Mesenchymal stem cell (in vitro differentiated cells and primary cell): ENCODE measurements at regions not wholly inside any gene's neighbourhood (a gene's known extent, or its start where the extent isn't known, plus 50 kb on each side); places are given as distances from the start of the nearest gene placed in this dataset.
A peak's percentile ranks its signal among the peaks of the same experiment; 100 is the strongest.

Experiments used
- DNase-seq: peaks from one replicate; pipeline ENCODE4 v3.0.0-alpha.2; 2013
- H2AFZ ChIP-seq: one replicate; pipeline ENCODE4 v1.6.1; 2013; ENCODE audit warnings: low read depth, mild to moderate bottlenecking, control low read depth, inconsistent platforms, low read length, moderate library complexity
- H2AK5ac ChIP-seq: 2 replicates; pipeline ENCODE4 v1.6.1; 2013; ENCODE audit warnings: low read length, moderate library complexity, mild to moderate bottlenecking, inconsistent platforms; ENCODE audit not compliant: severe bottlenecking
- H2BK120ac ChIP-seq: one replicate; pipeline ENCODE4 v1.6.1; 2013; ENCODE audit warnings: low read depth, mild to moderate bottlenecking, inconsistent platforms, low read length, moderate library complexity
- H2BK12ac ChIP-seq, 2 experiments: one replicate each; pipeline ENCODE4 v1.6.1; 2013; ENCODE audit warnings: inconsistent platforms in 2 of 2, low read length in 2 of 2, mild to moderate bottlenecking in 2 of 2, moderate library complexity in 2 of 2, control low read depth in 1 of 2
- H2BK15ac ChIP-seq: one replicate; pipeline ENCODE4 v1.6.1; 2013; ENCODE audit warnings: mild to moderate bottlenecking, low read depth, inconsistent platforms; ENCODE audit not compliant: poor library complexity, severe bottlenecking
- H2BK5ac ChIP-seq: 2 replicates; pipeline ENCODE4 v1.6.1; 2013; ENCODE audit warnings: low read depth, mild to moderate bottlenecking, low read length, control low read depth, inconsistent platforms; ENCODE audit not compliant: poor library complexity, severe bottlenecking
- H3K14ac ChIP-seq, 2 experiments: one replicate each; pipeline ENCODE4 v1.6.1; 2013; ENCODE audit warnings: inconsistent platforms in 2 of 2, low read length in 2 of 2, control low read depth in 1 of 2, mild to moderate bottlenecking in 1 of 2, moderate library complexity in 1 of 2
- H3K18ac ChIP-seq, 2 experiments: one replicate each; pipeline ENCODE4 v1.6.1; 2013; ENCODE audit warnings: inconsistent platforms in 2 of 2, low read length in 2 of 2, control low read depth in 1 of 2, low read depth in 1 of 2, mild to moderate bottlenecking in 1 of 2
- H3K23ac ChIP-seq, 2 experiments: one replicate each; pipeline ENCODE4 v1.6.1; 2013; ENCODE audit warnings: inconsistent platforms in 2 of 2, low read length in 2 of 2, mild to moderate bottlenecking in 2 of 2, moderate library complexity in 2 of 2, control low read depth in 1 of 2
- H3K27ac ChIP-seq: 2 replicates; pipeline ENCODE4 v1.5.1; 2013; ENCODE audit warnings: mild to moderate bottlenecking, moderate library complexity, low read length, control low read depth, inconsistent platforms; ENCODE audit not compliant: poor library complexity, severe bottlenecking
- H3K27me3 ChIP-seq, 2 experiments: 2 replicates each; pipeline versions ENCODE4 v1.6.1 to v1.7.0; 2013; ENCODE audit warnings: low read length in 2 of 2, mild to moderate bottlenecking in 2 of 2, moderate library complexity in 2 of 2, control low read depth in 1 of 2, inconsistent platforms in 1 of 2; ENCODE audit not compliant: control insufficient read depth in 1 of 2, insufficient read depth in 1 of 2
- H3K36me3 ChIP-seq, 2 experiments: 2 replicates each; pipeline versions ENCODE4 v1.6.1 to v1.7.0; 2013; ENCODE audit warnings: low read length in 2 of 2, control low read depth in 1 of 2, inconsistent platforms in 1 of 2, low read depth in 1 of 2, mild to moderate bottlenecking in 1 of 2; ENCODE audit not compliant: insufficient read depth in 2 of 2, control insufficient read depth in 1 of 2
- H3K4ac ChIP-seq, 2 experiments: one replicate each; pipeline ENCODE4 v1.6.1; 2013; ENCODE audit warnings: inconsistent platforms in 2 of 2, low read length in 2 of 2, mild to moderate bottlenecking in 2 of 2, moderate library complexity in 2 of 2, control low read depth in 1 of 2, low read depth in 1 of 2
- H3K4me1 ChIP-seq: 2 replicates; pipeline ENCODE4 v1.6.1; 2013; ENCODE audit warnings: low read depth, low read length, control low read depth; ENCODE audit not compliant: control insufficient read depth, insufficient read depth
- H3K4me2 ChIP-seq: 2 replicates; pipeline ENCODE4 v1.6.1; 2013; ENCODE audit warnings: low read length, mild to moderate bottlenecking, inconsistent platforms; ENCODE audit not compliant: poor library complexity, severe bottlenecking
- H3K4me3 ChIP-seq, 2 experiments: 2 replicates each; pipeline versions ENCODE4 v1.5.1 to v1.7.0; 2013; ENCODE audit warnings: low read length in 2 of 2, mild to moderate bottlenecking in 2 of 2, control low read depth in 1 of 2, low read depth in 1 of 2; ENCODE audit not compliant: insufficient read depth in 1 of 2
- H3K79me1 ChIP-seq: replicated peaks from 2 replicates; pipeline ENCODE4 v1.6.1; 2013; ENCODE audit warnings: mild to moderate bottlenecking, control low read depth, low read length, inconsistent platforms; ENCODE audit not compliant: poor library complexity, severe bottlenecking
- H3K9ac ChIP-seq: 2 replicates; pipeline ENCODE4 v1.7.0; 2013; ENCODE audit warnings: mild to moderate bottlenecking, low read length, moderate library complexity
- H3K9me3 ChIP-seq: 2 replicates; pipeline ENCODE4 v1.7.0; 2013; ENCODE audit warnings: mild to moderate bottlenecking, low read length; ENCODE audit not compliant: control insufficient read depth
- H4K8ac ChIP-seq: one replicate; pipeline ENCODE4 v1.6.1; 2013; ENCODE audit warnings: inconsistent platforms, mild to moderate bottlenecking, low read length, moderate library complexity
- H4K91ac ChIP-seq: one replicate; pipeline ENCODE4 v1.6.1; 2013; ENCODE audit warnings: mild to moderate bottlenecking, low read length, inconsistent platforms
- WGBS: methylation state at CpG from one replicate; pipeline ENCODE4 v1.1.7; 2013; ENCODE audit warnings: mixed read lengths; 5-methylcytosine and 5-hydroxymethylcytosine counted together

DNA sequence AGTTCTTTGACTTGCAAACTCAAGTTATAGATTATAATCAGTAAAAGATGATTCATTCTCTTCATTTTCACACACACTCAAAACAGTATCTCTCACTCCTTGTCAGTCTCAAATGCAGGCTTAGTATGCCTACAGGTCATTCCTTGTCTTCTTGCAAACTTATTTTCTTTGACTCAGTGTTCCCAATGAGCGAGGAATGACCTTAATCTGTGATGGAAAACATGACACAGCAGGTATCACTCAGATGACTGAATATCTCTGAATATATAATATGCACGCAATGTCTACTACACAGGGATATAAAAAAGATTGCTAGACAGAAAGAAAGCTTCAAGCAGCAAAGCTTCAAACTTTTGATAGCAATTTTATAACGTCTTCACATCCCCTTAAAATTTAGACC lies 127.8 kb upstream of the RGPD4 start:
- H3K9me3 ChIP-seq, result no peaks in the 10 kb centered on the region
- no peak overlapping the region for H3K27ac ChIP-seq
- no peak overlapping the region for H3K4me2 ChIP-seq
- no peaks in the 10 kb centered on the region for H3K79me1 ChIP-seq
- H3K4ac ChIP-seq, result no peak overlapping the region
- WGBS, result 72% methylated on average over 3 of the region's 3 CpGs
- DNase-seq, result no peak
- no peak overlapping the region for H2AFZ ChIP-seq
- peaks cover 4% of the 10 kb centered on the region for H3K4me1 ChIP-seq
- H4K8ac ChIP-seq, result no peak overlapping the region
- no peak overlapping the region for H2BK12ac ChIP-seq
- no peaks in the 10 kb centered on the region for H3K27me3 ChIP-seq
- no peaks in the 10 kb centered on the region for H3K36me3 ChIP-seq
- H2BK15ac ChIP-seq, result no peak overlapping the region
- H2BK120ac ChIP-seq, result no peak overlapping the region
- H4K91ac ChIP-seq, result no peak overlapping the region
- H2BK5ac ChIP-seq, result no peak overlapping the region
- no peak overlapping the region for H3K9ac ChIP-seq
- H3K18ac ChIP-seq, result no peak overlapping the region
- H3K14ac ChIP-seq, result no peak overlapping the region
- H3K4me3 ChIP-seq, result no peak overlapping the region
- H3K23ac ChIP-seq, result no peak overlapping the region
- H2AK5ac ChIP-seq, result no peak overlapping the region

DNA sequence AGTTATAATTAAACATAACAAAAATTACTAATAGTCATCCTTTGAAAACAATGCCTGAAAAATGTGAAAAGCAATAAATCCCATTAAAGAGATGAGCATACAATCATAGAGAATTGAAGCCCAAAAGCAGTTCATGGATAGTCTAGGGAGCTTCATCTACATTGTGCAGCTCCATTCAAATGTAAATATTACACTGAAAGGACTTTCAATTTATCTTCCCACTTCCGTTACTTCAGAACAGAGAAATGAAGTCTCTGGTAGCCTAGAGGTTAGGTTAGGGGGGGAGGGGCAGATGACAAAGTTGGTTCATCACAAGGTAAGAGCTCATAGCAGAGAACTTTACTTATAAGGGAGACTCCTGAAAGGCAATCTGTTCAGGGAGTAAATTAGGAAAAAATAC lies 126.6 kb upstream of the RGPD4 start:
- DNase-seq, result no peak
- no peak overlapping the region for H2AFZ ChIP-seq
- WGBS, result 100% methylated on average over 1 of the region's 1 CpG

DNA sequence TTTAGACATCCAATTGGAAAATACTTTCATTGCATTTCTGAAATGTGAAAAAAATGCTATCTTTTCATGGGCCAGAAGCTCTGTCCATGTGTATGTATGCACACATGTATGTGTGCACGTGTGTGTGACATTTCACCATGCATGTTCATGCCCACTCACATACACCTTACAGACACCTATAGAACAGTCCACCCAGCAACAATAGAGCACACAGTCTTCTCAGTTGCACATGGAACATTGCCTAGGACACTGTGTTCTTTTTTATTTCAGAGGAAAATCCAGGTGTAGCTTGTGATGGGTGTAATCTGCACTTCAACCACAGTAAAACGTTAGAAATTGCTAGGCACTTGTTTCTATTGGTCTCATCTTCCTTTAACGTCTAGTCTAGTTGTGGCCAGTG lies 114.8 kb upstream of the RGPD4 start:
- Histone ChIP-seq H4K91ac (no peak overlapping the region), H4K8ac (no peak overlapping the region), H2BK120ac (no peak overlapping the region), H2BK15ac (no peak overlapping the region), H2BK5ac (no peak overlapping the region), H3K4me2 (no peak overlapping the region), H2BK12ac (no peak overlapping the region), H3K27ac (no peak overlapping the region), H3K36me3 (no peaks in the 10 kb centered on the region), H3K4ac (no peak overlapping the region), H2AFZ (no peak overlapping the region), H3K9me3 (no peaks in the 10 kb centered on the region), H3K9ac (no peak overlapping the region), H2AK5ac (no peak overlapping the region), H3K4me1 (no peaks in the 10 kb centered on the region), H3K79me1 (no peaks in the 10 kb centered on the region), H3K27me3 (no peaks in the 10 kb centered on the region), H3K14ac (no peak overlapping the region), H3K23ac (no peak overlapping the region), H3K18ac (no peak overlapping the region), H3K4me3 (no peak overlapping the region)
- whole genome bisulfite sequencing, result 93% methylated on average over 3 of the region's 3 CpGs
- no peak for DNase-seq

More for the DNA sequence above, 126.6 kb upstream of the RGPD4 start:
- H2BK120ac ChIP-seq, result no peak overlapping the region
- H3K9ac ChIP-seq, result no peak overlapping the region
- no peak overlapping the region for H2BK12ac ChIP-seq
- H3K18ac ChIP-seq, result no peak overlapping the region
- H4K91ac ChIP-seq, result no peak overlapping the region
- no peak overlapping the region for H2AK5ac ChIP-seq
- H3K4me2 ChIP-seq, result no peak overlapping the region
- H3K79me1 ChIP-seq, result no peaks in the 10 kb centered on the region
- H3K14ac ChIP-seq, result no peak overlapping the region
- H4K8ac ChIP-seq, result no peak overlapping the region
- H3K23ac ChIP-seq, result no peak overlapping the region
- no peaks in the 10 kb centered on the region for H3K4me1 ChIP-seq
- H3K27me3 ChIP-seq, result no peaks in the 10 kb centered on the region
- H2BK15ac ChIP-seq, result no peak overlapping the region
- H3K27ac ChIP-seq, result no peak overlapping the region
- no peaks in the 10 kb centered on the region for H3K36me3 ChIP-seq
- H2BK5ac ChIP-seq, result no peak overlapping the region
- H3K4ac ChIP-seq, result no peak overlapping the region
- H3K4me3 ChIP-seq, result no peak overlapping the region
- no peaks in the 10 kb centered on the region for H3K9me3 ChIP-seq

DNA sequence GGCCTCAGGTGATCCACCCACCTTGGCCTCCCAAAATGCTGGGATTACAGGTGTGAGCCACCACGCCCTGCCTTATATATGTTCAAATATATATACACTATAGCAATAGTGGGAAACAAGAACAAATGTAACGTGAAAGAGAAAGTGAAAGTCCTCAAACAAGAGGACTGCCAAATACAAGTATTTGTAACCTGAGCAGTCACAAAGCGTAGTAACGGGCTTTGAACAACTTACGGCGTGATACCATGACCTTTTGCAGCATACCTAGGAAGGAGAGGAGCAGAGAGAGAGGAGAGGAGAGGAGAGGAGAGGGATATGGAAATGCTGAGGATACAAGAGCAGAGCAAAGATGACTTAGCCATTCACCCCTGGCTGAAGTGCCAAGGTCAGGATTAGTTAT lies 113.8 kb upstream of the RGPD4 start:
- H4K8ac ChIP-seq, result peak overlapping the region; percentile 86
- H2BK15ac ChIP-seq, result no peak overlapping the region
- H3K4ac ChIP-seq, result no peak overlapping the region
- H2BK12ac ChIP-seq, result no peak overlapping the region
- H3K4me2 ChIP-seq, result no peak overlapping the region
- peak; percentile 24 for DNase-seq
- peak overlapping the region; percentile 14 for H3K9ac ChIP-seq
- peak overlapping the region in 1 of 2 experiments; percentile 72 for H3K4me3 ChIP-seq
- peak overlapping the region; percentile 36 for H2AFZ ChIP-seq
- H3K27me3 ChIP-seq, result no peaks in the 10 kb centered on the region
- H4K91ac ChIP-seq, result peak overlapping the region; percentile 64
- H3K36me3 ChIP-seq, result no peaks in the 10 kb centered on the region
- no peak overlapping the region for H2AK5ac ChIP-seq
- H2BK120ac ChIP-seq, result no peak overlapping the region
- H3K14ac ChIP-seq, result no peak overlapping the region
- 88% methylated on average over 5 of the region's 6 CpGs for WGBS
- peak overlapping the region in 1 of 2 experiments; percentile 76 for H3K18ac ChIP-seq
- no peak overlapping the region for H3K27ac ChIP-seq
- H3K23ac ChIP-seq, result no peak overlapping the region
- no peak overlapping the region for H2BK5ac ChIP-seq
- H3K9me3 ChIP-seq, result no peaks in the 10 kb centered on the region
- H3K4me1 ChIP-seq, result no peaks in the 10 kb centered on the region
- no peaks in the 10 kb centered on the region for H3K79me1 ChIP-seq
